ENCODE measurements at regions not wholly inside any gene's neighbourhood (a gene's known extent, or its start where the extent isn't known, plus 50 kb on each side); places are given as distances from the start of the nearest gene placed in this dataset.

GRCh38 chr3:174710612-174711011, 148.5 kb upstream of the NAALADL2 start:
- Mint-ChIP-seq H3K4me1 (ENCODE audit: unreplicated experiment) (no peaks in the 10 kb centered on the region), H3K4me3 (ENCODE audit: unreplicated experiment) (no peak overlapping the region), H3K27ac (ENCODE audit: unreplicated experiment) (no peak overlapping the region), H3K36me3 (ENCODE audit: unreplicated experiment) (peaks cover 1% of the 10 kb centered on the region), H3K27me3 (ENCODE audit: unreplicated experiment) (no peaks in the 10 kb centered on the region), H3K9me3 (ENCODE audit: unreplicated experiment) (peaks cover 11% of the 10 kb centered on the region)
- no peak for DNase-seq (ENCODE audit: extremely low spot score, unreplicated experiment)
- no peak for TF ChIP-seq CTCF (IDR thresholded peaks at IDR 0.05)

GRCh38 chr3:174715386-174715785, 143.7 kb upstream of the NAALADL2 start:
- peaks cover 5% of the 10 kb centered on the region for H3K4me1 Mint-ChIP-seq (ENCODE audit: unreplicated experiment)
- peaks cover 1% of the 10 kb centered on the region for H3K36me3 Mint-ChIP-seq (ENCODE audit: unreplicated experiment)
- no peak overlapping the region for H3K27ac Mint-ChIP-seq (ENCODE audit: unreplicated experiment)
- no peak overlapping the region for H3K4me3 Mint-ChIP-seq (ENCODE audit: unreplicated experiment)
- H3K9me3 Mint-ChIP-seq (ENCODE audit: unreplicated experiment): peaks cover 6% of the 10 kb centered on the region
- no peak for TF ChIP-seq CTCF (IDR thresholded peaks at IDR 0.05)
- DNase-seq (ENCODE audit: extremely low spot score, unreplicated experiment): no peak
- no peaks in the 10 kb centered on the region for H3K27me3 Mint-ChIP-seq (ENCODE audit: unreplicated experiment)

GRCh38 chr3:174716956-174717505, 142.1 kb upstream of the NAALADL2 start:
- no peak for TF ChIP-seq CTCF (IDR thresholded peaks at IDR 0.05)
- no peak overlapping the region for H3K4me3 Mint-ChIP-seq (ENCODE audit: unreplicated experiment)
- H3K36me3 Mint-ChIP-seq (ENCODE audit: unreplicated experiment): peaks cover 1% of the 10 kb centered on the region
- H3K27me3 Mint-ChIP-seq (ENCODE audit: unreplicated experiment): no peaks in the 10 kb centered on the region
- H3K27ac Mint-ChIP-seq (ENCODE audit: unreplicated experiment): peak overlapping the region; percentile 57
- peaks cover 6% of the 10 kb centered on the region for H3K9me3 Mint-ChIP-seq (ENCODE audit: unreplicated experiment)
- DNase-seq (ENCODE audit: extremely low spot score, unreplicated experiment): no peak
- H3K4me1 Mint-ChIP-seq (ENCODE audit: unreplicated experiment): peaks cover 5% of the 10 kb centered on the region

- no peak for TF ChIP-seq CTCF (IDR thresholded peaks at IDR 0.05)
- H3K4me3 Mint-ChIP-seq (ENCODE audit: unreplicated experiment): no peak overlapping the region
- peaks cover 5% of the 10 kb centered on the region for H3K4me1 Mint-ChIP-seq (ENCODE audit: unreplicated experiment)
- no peaks in the 10 kb centered on the region for H3K9me3 Mint-ChIP-seq (ENCODE audit: unreplicated experiment)
- no peak overlapping the region for H3K27ac Mint-ChIP-seq (ENCODE audit: unreplicated experiment)
- H3K36me3 Mint-ChIP-seq (ENCODE audit: unreplicated experiment): no peaks in the 10 kb centered on the region
- H3K27me3 Mint-ChIP-seq (ENCODE audit: unreplicated experiment): no peaks in the 10 kb centered on the region
- DNase-seq (ENCODE audit: extremely low spot score, unreplicated experiment): no peak
Measured at GRCh38 chr3:174720717-174721116, 138.4 kb upstream of the NAALADL2 start.

- Mint-ChIP-seq H3K4me3 (ENCODE audit: unreplicated experiment) (no peak overlapping the region), H3K36me3 (ENCODE audit: unreplicated experiment) (no peaks in the 10 kb centered on the region), H3K4me1 (ENCODE audit: unreplicated experiment) (no peaks in the 10 kb centered on the region), H3K9me3 (ENCODE audit: unreplicated experiment) (no peaks in the 10 kb centered on the region), H3K27ac (ENCODE audit: unreplicated experiment) (no peak overlapping the region), H3K27me3 (ENCODE audit: unreplicated experiment) (no peaks in the 10 kb centered on the region)
- no peak for DNase-seq (ENCODE audit: extremely low spot score, unreplicated experiment)
- TF ChIP-seq CTCF (IDR thresholded peaks at IDR 0.05): no peak
Measured at GRCh38 chr3:174725303-174725702, 133.8 kb upstream of the NAALADL2 start.
